HL-60/S4 treated with retinoic acid at 250 ng/mL for 4 days and 3 days (cell line): ENCODE measurements at regions not wholly inside any gene's neighbourhood (a gene's known extent, or its start where the extent isn't known, plus 50 kb on each side); places are given as distances from the start of the nearest gene placed in this dataset.

Experiments
- in situ Hi-C: fragments of 300-500 bp; cut with MboI; formaldehyde crosslinking; loops from 2 replicates; pipeline ENCODE4 v1.7.0; 2022; ENCODE audit warnings: low sequenced_read_pairs

DNA sequence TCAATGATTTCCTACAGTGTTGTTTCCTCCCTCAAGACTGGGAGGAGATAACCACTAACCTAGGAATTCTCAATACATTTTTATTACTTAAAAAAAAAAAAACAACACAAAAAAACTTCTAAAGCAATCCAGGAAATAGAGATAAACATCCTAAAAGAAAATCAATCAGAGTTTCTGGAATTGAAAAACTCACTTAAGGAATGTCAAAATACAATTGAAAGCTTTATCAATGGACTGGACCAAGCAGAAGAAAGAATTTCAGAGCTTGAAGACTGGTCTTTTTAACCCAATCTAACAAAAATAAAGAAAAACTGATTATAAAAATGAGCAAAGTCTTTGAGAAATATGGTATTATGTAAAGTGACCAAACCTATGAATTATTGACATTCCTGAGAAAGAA is 394.1 kb downstream of the XPNPEP1 start:
- in situ Hi-C loops, result no loop called here

DNA sequence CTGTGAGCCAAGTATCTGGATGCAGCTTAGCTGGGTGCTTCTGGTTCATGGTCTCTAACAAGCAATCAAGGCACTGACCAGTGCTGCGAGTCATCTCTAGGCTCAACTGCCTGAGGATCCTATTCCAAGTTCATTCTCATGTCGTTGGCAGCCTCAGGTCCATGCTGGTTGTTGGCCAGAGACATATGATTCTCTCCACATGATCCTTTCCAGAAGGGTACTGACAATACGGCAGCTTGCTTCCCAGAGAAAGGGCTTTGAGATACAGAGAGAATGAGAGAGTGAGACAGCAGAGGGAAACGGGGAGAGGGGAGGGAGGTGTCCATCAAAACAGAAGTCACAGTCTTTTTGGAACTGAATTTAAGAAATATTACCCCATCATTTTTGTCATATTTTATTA is 405.6 kb downstream of the XPNPEP1 start:
- in situ Hi-C loops, result no loop called here

DNA sequence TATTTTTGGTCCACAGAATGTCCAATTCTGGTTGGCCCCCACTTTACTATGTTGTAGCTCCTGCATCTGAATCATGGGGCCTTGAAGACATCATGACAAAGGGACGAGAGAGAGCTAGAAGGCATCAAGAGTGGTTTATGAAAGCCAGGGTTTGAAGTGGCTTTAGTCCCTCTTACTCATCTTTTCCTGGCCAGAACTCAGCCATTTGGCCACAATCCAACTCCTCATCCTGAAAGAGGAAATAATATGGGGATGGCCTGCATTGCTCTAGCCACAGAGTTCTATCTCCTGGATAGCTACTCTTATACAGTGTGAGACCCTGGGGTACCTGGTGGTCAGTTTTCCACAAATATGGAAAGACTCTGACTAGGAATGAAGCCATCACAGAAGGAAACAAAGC is 418.9 kb downstream of the XPNPEP1 start:
- in situ Hi-C loops, result no loop called here

DNA sequence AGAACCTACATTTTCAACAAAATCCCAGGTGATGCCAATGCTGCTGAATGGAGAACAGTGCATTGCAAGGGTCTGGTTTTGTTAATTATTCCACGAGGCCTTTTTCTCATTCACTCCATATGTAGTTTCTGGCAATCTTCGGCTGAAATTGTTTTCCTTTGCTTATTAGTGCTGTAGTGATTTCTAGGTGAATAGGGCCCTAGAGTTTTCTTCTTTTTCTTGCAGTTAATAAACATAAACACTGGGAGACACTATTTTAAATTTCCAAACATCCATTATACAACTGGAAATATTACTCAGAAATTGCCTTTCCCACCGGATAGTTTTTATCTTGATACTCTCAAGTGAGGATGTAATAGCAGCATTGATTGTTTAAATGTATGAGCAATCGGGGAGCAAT is 435.6 kb downstream of the XPNPEP1 start:
- in situ Hi-C loops, result no loop called here

DNA sequence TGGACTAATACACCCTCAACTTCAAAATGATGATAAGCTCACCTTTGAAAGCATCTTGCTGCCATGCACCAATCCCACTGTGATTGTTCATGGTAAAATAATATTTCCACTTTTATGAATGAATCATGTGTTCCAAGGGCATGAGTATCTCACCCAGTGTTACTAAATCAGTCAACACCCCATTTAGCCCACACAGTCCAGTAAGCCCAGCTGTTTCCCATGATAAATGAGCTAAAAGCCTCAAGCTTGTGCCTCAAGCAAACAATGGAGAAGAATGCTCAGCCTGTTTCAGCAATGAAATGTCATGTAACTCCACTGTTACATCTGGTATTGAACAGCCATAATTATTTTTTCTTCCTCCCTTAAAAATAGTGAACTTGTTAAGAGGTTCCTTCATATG is 442.5 kb downstream of the XPNPEP1 start:
- in situ Hi-C loops, result no loop called here

DNA sequence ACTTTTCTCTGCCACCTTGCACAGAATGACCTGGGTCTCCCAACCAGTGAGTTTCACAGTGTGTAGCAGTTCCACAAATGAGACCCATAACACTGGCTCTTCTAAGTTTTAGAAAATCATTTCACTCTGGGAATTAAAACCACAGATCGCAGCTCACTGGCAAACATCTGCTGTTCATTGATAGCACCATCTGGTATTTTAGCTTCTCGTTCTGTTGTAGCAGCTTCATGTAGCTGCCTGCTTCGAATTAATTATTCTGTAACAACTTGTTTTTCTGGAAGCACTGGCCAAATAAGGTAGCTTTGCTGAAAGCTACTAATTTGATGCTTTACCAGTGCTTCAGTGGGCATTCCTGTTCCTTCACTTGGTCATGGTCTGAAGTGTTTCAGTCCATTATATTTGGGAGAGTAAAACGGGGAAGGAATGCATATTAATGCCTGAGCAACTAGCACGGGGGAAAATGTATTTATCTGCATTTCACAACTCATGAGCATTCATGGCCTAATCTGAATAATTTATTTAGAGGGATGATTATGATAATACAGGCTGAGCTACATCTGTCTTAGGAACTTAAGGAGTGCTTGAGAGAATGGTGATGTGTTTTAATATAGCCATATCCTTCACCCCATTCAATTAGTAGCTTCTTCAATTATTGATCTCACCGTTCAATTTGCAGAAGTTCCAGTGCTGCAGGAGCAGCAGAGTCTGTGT is 447.4 kb downstream of the XPNPEP1 start:
- in situ Hi-C loops, result no loop called here

DNA sequence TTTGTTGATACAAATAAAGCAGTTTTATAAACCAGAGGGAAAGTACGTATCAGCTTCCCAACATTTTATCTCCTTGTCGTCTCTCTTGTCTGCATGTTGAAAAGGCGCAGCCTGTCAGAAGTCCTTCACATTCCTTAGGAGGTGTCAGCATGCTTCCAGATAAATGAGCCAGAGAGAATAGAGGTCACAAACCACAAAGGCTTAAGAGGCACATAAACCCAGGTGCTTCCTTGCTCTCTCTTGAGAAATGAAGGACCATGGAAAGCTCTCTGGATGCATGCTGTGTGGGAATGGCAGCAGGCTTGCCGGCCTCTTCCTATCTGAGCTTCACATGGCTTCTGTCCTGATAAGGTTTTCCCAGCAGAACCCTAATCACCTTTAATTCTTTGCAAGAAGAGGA is 448.5 kb downstream of the XPNPEP1 start:
- in situ Hi-C loops, result no loop called here

DNA sequence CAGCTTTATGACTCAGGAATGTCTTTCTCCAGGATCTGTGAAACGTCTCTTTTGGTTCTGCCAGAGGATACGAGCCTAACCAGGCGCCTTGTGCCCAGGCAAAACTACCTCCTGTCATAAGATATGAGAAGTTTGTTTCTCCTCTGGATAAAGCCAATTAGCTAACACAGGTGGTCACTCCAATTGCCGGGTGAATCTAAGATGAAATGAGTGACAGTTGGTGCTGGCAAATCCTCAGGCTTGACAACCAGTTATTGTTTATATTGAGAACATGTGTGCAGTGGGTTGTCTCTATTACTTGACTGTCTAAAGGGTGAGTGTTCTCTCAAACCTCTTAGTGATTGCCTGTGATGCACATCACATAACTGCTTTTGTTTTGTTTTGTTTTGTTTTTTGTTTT is 449.1 kb downstream of the XPNPEP1 start:
- in situ Hi-C loops, result no loop called here

DNA sequence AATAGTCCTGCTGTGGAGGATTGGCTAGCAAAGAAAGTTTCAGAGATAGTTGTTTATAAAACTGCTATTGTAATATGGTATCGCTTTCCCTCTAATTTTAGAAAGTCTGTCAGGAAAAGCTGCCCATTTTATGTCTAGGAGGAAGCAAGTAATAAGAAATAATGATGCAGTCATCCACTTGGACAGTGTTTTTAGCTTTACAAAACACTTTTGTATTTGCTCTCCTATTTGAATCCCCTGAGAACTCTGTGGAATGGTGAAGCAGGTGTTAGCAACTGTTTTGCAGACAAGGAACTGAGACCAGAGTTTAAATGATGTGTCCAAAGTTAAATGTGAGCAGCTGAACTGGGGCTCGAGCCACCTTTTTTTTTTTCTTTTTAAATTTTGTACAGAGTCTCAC is 455.8 kb downstream of the XPNPEP1 start:
- in situ Hi-C loops, result no loop called here

DNA sequence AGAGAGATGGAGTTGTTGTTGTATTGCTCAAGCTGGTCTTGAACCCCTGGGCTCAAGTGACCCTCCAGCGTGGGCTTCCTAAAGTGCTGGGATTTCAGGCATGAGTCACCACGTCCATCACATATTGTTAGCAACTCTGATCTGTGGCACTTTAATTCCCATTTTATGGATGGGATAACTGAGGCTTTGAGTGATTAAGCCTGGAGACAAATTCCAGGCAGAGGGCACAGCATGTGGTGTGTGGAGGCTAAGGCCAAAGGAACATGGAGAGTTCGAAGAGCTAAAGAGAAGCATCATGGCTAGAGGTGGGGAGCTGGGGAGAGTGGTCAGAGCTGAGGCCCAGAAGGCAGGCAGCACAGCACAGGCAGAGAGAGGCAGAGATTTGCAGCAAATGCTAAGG is 458.4 kb downstream of the XPNPEP1 start:
- in situ Hi-C loops, result no loop called here

DNA sequence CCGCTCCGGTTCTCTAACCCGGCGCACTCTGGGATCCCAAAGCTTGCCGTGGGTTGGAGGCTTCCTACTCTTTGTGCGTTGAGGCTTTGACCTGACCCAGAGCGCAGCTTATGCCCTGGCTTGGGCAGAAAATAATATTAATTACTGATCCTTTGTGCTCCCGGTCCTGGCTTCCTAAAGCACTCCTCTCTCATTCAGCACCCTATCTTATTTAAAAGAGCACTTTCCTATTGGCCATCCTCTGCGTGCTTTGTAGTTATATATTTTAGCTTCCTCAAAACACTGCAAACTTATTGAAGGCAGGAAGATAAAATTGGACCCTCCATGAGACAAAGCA is 466.0 kb downstream of the XPNPEP1 start:
- in situ Hi-C loops, result no loop called here

DNA sequence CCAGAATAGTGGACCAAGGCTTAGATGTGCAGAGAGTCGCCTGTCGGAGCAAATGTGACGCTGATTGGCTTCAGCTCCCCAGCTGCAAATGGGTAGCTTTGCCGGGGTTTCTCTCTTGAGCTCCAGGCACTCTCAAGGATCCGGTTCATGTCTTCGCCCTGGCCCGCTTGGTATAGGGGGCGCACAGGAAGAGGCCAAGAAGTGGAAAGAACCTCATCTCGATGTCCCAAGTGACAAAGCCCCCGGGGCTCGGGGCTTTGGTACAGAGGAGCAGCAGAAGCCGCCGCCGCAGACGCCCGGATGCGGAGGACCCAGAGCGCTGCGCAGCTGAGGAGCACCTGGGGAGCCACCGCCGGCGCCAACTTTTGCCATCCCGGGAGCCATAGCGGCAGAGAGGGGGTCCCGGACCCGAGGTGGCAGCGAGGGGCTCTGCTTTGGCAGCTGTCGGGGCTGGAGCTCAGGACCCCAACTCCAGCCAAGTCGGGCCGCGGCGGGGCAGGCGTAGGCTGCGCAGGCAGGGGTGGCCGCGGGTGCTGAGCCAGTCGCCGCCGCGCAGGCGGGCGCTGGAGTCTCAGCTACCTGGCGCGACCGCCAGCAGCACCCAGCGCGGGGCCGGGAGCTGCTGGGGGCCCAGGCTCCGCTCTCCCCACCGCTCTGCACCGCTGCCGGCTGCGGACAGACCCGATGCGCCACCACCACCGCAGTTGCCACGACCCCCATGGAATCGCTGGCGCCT is 466.6 kb downstream of the XPNPEP1 start:
- in situ Hi-C loops, result no loop called here

DNA sequence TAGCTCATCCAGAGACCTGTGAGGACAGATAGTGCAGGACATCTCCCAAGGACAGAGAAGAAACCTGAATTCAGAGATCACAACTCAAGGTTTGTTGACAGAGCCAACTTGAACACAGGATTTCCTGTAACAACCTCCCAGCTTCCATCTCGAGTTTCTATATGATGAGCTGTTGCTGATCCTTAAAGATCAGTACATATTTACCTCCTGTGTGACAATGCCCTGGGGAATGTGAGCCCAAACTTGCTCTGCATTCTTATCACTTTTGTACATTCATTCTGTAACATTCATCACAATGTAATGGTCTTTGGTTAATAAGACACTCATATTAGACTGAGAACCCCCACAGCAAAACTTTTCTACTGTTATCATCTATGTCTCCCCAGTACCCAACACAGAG is 468.6 kb downstream of the XPNPEP1 start:
- in situ Hi-C loops, result no loop called here

DNA sequence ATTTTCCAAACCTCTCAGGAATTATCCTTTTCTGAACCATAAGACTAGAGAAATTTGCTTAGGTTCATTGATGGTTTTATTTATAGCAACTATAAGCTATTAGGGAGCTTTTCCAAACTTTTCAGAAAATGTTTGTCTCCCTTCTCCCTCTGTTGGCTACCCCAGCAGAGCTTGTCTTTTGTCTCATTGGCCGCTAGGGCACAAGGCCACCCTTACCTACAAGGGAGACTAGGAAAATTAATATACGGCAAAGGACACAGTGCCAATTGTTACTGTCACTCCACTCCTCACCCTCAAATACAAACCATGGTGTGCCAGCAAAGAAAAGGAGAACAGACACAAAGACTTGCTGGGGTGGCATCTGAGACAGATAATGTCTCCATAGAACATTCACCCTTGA is 471.4 kb downstream of the XPNPEP1 start:
- in situ Hi-C loops, result no loop called here

DNA sequence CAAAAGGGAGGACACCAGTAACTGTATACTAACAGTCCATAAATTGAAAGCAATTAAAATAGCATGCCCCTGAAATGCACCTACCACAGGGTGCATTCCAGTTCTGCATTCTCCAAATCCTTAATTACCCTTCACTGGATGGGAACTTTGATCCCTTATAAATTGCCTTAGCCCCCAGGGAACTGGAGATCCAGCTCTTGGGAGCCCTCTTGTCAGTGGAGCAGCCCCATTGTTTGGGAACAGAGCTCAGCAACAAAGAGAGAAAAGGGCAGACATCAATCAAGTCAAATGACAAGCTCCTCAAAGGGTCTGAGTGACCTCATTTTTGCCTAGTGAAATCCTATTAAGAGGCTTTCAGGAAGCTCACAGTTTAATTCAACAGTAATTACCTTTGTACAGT is 472.6 kb downstream of the XPNPEP1 start:
- in situ Hi-C loops, result no loop called here

DNA sequence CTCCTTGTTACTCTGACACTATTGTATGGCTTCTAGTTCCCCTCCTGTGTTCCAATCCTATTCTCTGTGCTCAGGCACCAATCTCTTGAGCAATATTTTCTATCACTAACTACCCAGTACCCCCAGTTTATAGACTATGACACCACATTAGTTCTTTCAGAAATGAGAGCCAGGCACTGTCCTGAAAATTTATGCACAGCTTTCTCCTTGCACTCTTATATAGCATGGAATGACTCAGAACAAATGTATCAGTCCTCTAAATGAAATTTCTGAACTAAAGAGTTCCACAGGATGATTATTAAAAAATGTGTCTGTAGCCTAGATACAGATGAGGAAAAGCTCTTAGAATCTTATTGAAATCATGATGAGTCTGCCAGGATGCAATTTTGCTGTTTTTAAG is 489.9 kb downstream of the XPNPEP1 start:
- in situ Hi-C loops, result no loop called here

DNA sequence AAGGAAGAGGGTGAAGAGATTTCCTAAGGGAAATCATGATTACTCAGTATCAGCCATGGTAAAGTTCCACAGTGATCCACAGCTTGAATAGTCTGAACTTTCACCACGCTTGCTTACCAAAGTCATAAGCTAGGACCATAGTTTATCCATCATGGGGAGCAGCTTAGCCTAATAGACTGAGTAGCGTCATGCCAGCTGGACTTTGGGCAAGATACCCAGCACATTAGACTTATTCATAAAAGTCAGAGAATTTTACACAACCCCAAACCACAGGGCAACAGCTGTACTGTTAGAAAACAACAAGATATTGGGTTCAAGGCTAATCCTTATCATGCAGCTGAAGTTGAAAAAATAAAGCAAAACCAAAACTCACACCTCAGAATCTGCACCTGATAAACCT is 491.0 kb downstream of the XPNPEP1 start:
- in situ Hi-C loops, result no loop called here

DNA sequence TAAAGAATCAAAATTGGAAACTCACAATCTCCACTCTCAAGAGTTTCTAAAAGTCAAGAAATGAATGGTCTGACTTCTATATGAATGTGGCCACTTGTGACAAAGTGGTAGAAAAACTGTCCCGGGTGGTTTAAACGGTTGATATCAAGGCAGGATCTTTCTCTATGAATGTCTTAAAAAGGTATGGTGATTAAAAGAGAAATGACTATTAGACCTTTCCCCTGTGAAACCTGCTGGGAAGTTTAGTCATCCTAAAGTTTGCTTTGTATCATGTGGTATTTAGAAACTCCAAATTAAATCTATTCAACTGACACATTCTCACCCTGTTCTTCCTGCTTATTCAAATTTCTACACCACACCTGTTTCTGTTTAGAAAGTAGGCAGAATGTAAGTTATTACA is 492.5 kb downstream of the XPNPEP1 start:
- in situ Hi-C loops, result no loop called here

DNA sequence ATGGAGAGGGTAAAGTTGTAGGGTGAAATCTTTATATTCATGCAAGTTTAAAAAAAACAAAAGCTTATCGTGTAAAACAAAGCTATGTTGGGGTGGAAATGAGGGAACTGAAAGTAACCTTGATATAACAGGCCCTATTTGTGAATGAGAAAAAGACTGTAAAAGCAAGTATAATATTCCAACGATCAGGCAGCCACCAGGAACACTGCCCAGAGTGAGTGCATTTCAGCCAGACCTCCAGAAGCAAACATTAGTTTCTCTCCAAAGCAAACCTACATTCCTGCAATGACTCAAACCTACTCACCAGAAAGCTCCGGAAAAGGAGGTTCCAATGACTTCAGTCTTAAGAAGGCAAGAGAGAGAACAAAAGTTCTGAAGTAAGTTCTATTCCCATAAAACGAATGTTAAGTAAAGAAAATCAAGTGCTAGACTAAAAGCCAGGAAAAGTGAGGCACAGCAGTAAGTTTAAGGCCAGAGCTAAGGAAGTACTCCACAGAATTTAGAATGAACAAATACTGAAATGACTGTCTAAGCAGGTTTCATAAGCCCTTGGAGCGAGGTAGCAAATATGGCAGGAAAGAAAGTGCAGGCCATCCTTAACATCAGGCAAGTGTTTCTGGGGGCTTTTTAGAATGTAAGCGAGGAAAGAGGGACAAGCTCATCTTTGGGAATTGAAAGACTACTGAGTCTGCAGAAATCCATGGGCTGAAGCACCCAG is 493.1 kb downstream of the XPNPEP1 start:
- in situ Hi-C loops, result no loop called here

DNA sequence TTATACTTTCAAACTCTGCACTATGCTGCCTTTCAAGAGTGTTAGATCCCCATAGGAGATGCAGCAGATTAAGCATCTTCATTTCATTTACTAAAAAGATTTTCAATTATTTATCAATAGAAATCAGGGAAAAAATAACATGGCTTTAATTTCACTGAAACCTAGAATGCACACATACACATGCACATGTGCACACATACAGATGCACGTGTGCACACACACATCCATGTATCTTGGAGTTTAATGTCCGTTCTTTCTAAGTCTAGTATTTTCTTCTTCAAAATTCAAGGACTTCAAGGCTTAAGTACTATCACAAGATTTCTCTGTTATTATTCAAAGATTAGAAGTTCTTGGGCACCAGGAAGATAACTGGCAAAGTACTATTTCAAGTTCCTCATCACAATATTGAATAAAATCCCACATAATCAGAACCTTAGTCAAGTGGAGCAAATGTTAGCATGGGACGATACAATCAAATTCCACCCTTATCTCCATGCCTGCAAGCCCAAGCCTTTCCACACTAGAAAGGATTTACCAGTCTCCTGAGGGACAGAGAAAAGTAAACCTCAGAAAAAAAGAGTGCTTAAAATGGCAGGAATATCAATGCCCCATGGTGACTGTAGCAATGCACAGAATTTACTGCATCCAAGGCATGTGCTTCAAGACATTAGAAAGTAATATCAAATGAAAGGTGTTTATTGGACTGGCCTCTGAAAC is 494.4 kb downstream of the XPNPEP1 start:
- in situ Hi-C loops, result no loop called here

DNA sequence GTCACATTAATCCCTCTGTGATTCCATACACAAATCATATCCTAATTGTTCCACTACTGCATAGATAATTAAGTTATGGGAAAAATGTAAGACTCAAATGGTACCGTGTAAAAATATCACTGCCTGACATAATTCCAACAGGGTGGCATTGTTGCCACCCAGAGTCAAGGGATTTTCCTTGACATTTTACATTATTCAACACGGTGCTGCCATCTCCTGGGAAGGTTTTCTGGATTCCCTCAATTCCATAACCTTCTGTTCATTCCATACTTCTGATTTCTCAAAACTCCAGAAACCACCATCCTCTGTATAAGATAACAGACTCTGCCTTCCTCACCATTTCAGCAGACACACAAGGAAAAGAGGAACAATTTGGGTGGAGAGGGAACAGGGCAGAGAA is 495.9 kb downstream of the XPNPEP1 start:
- in situ Hi-C loops, result no loop called here

DNA sequence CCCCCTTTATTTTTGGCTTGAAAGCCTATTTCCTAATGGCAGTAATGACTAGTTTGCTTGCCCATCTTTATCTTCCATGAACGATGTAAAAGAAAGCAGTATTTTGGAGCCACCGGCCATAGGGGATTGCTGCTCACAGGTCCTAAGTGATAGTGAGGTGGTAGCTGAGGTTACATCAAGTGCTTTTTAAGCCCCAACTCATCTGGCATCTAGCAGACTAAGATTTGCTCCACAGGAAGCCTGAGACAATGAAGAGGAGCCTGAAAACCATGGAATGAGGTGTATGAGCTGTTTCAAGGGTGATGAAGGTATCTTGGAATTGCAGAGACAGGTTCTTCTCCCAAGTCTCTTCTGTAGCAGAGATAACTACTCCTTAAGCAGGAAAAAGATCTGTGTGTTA is 496.3 kb downstream of the XPNPEP1 start:
- in situ Hi-C loops, result no loop called here
